Coronary artery (tissue), 2 donors: ENCODE measurements at regions not wholly inside any gene's neighbourhood (a gene's known extent, or its start where the extent isn't known, plus 50 kb on each side); places are given as distances from the start of the nearest gene placed in this dataset.

Experiments
- DNase-seq: peaks from one replicate; pipeline ENCODE4 v3.0.0-alpha.2; 2017; ENCODE audit warnings: low spot score
- H3K27ac ChIP-seq, 2 donors: fragments of 200-600 bp; sonication (generic); one replicate each; pipeline ENCODE4 v1.5.1; 2016 to 2019
- H3K4me3 ChIP-seq: fragments of 200-600 bp; sonication (generic); 2 replicates; pipeline ENCODE4 v1.5.1; 2016; ENCODE audit warnings: mild to moderate bottlenecking, moderate library complexity
- TF ChIP-seq, protein P1 (sequence below): fragments of 200-600 bp; sonication (generic); IDR thresholded peaks from one replicate; pipeline ENCODE4 v1.5.1; 2019; ENCODE audit warnings: antibody characterized with exemption

DNA sequence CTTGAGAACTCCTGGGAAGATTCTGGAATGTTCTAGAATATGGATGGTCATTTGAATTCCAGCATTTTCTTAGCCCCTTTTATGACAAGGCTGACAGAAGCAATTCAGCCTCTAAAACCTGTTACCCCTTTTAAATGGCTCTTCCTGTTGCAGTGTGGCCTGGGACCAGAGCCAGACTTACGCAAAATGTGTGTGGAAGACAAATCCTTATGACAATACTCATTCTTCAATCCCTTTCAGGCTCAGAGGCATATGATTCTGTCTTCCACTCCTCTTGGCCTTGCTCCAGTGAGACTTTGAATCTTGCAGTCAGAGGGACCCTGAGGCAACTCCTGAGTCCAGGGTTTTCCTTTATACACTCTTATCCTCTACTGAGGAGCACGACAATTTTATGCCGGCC, 287.0 kb downstream of the CLIC5 start:
- H3K4me3 ChIP-seq = no peak overlapping the region
- no peak overlapping the region for H3K27ac ChIP-seq
- TF ChIP-seq, protein P1, sequence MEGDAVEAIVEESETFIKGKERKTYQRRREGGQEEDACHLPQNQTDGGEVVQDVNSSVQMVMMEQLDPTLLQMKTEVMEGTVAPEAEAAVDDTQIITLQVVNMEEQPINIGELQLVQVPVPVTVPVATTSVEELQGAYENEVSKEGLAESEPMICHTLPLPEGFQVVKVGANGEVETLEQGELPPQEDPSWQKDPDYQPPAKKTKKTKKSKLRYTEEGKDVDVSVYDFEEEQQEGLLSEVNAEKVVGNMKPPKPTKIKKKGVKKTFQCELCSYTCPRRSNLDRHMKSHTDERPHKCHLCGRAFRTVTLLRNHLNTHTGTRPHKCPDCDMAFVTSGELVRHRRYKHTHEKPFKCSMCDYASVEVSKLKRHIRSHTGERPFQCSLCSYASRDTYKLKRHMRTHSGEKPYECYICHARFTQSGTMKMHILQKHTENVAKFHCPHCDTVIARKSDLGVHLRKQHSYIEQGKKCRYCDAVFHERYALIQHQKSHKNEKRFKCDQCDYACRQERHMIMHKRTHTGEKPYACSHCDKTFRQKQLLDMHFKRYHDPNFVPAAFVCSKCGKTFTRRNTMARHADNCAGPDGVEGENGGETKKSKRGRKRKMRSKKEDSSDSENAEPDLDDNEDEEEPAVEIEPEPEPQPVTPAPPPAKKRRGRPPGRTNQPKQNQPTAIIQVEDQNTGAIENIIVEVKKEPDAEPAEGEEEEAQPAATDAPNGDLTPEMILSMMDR = no peak
- no peak for DNase-seq

DNA sequence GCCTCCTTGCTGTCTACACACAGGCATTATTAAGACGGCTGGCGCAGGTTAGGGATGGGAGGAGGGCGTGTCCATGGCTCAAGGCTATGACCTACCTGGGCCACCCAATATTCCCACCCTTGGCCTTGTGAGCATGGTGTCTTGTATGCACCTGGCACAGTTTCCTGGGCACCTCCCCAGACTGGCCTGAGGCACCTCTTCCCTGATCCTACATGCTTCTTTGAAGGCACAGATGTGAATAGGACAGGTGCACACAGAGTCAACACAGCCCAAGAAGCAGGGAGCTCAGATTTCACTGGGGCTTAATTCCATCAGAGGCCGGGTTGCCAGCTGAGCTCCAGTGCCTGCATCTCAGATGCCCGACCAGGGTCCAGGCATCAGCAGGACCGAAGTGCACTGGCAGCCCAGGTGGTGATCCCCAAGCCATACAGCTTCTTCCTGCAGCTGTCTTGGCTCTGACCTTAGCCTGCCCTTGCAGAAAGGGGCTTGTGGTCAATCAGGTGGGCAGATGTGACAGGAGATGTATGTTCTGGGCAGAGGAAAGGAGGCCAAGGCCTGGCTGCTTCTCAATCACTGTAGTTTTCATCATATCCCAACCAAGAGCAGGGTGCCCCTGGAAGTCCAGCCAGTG, 287.7 kb downstream of the CLIC5 start:
- no peak for DNase-seq
- TF ChIP-seq, protein P1 = no peak
- Histone ChIP-seq H3K27ac (no peak overlapping the region), H3K4me3 (no peak overlapping the region)

DNA sequence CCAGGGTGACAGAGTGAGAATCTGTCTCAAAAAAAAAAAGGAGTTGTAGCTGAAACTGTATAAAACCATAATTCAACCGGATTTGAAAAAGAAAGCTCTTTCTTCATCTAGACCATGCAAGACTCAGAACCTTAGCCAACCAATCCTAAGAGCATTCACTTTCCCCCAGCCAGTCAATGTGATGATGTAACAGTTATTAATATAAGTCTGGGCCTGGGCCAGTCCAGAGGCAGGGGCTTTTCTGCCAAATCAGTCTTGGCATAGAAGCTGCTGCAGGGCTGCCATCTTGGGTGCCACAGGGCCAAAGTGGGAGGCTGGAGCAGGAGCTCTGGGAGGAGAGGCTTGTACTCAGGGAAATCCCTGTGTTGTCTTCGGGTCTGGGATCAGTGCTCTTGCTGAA, 288.4 kb downstream of the CLIC5 start:
- DNase-seq = no peak
- TF ChIP-seq, protein P1 = no peak
- no peak overlapping the region for H3K27ac ChIP-seq
- no peak overlapping the region for H3K4me3 ChIP-seq

DNA sequence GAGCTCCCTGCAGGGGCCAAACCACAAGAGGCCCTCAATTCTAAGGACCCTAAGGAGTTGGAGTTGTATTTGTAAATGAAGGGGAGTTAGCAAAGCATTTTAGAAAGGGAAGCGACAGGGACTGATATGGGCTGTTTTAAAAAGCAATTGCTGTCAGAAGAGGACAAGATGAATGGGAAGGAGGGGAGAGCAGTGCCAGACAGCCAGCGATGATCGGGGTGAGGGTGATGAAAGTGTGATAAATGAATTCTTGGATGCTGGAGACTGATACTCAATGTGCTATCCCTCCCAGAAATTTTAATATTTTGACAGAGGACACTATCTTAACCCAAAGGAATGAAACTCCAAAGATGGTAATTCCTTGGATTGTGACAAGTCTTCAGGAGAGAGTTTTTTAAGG, 289.2 kb downstream of the CLIC5 start:
- TF ChIP-seq, protein P1 = no peak
- no peak overlapping the region for H3K4me3 ChIP-seq
- no peak overlapping the region for H3K27ac ChIP-seq
- no peak for DNase-seq

DNA sequence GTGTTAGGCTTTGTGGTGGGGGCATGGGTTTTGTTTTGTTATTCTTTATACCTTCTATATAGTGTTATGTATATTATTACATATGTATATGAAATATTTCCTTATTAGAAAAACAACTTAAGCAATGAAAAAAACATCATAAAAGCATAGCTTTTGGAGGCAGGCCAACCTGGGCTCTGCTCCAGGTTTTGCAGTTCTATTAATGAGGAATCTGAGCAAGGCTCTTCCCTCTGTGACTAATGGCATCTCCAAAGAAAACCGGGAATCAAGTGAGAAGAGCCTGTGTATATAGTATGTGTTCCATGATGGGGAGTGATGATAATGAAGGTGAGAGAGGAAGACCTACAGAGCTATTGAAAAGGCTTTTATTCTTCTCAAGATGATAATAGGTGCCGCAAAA, 291.1 kb downstream of the CLIC5 start:
- no peak overlapping the region for H3K27ac ChIP-seq
- no peak overlapping the region for H3K4me3 ChIP-seq
- no peak for DNase-seq
- TF ChIP-seq, protein P1 = no peak

DNA sequence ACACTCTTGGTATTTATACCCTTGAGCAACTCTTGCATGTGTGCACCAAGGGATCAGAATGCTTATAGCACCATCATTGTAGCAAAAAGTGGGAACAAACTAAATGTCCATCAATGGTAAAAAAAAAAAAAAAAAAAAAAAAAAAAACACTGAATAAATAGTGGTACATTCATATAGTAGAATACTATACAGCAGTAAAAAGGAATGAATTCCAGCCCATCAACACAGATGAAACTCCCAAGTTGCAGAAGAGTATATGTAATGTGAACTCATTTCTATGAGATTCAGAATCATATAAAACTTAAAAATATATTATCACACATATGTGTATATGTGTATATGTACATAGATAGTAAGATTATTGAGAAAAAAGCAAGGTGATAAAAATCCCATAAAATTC, 291.6 kb downstream of the CLIC5 start:
- no peak overlapping the region for H3K4me3 ChIP-seq

DNA sequence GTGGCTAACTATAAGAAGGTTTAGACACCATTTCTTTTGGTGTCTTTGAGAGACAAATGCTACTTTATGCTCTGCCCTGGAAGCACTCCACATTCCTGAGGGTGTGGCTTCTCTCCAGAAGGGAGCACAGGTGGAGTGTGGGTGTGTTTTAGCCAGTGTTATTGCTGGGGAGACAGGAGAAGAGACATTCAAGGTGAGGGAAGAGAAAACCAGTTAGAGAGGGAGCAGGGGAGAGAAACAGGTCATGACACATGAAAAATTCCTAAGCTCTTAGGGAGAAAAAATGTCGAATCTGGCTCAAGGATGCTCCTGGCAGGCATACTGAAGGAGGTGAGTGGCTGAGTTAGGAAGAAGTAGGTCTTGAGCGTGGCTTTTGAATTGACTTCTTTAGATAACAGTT, 292.8 kb downstream of the CLIC5 start:
- no peak for DNase-seq
- no peak overlapping the region for H3K4me3 ChIP-seq
- H3K27ac ChIP-seq = no peak overlapping the region
- TF ChIP-seq, protein P1 = no peak

More for the DNA sequence above, 291.6 kb downstream of the CLIC5 start:
- H3K27ac ChIP-seq = no peak overlapping the region
- no peak for DNase-seq
- TF ChIP-seq, protein P1 = no peak
